Osteocyte (in vitro differentiated cells): ENCODE measurements at regions not wholly inside any gene's neighbourhood (a gene's known extent, or its start where the extent isn't known, plus 50 kb on each side); places are given as distances from the start of the nearest gene placed in this dataset.

Experiments used
- DNase-seq: peaks from one replicate; pipeline ENCODE4 v3.0.0; 2021; ENCODE audit warnings: mixed read lengths; ENCODE audit not compliant: unreplicated experiment; ENCODE audit errors: extremely low spot score
- H3K27ac Mint-ChIP-seq: one replicate; pipeline ENCODE4 v1.8.0; 2021; ENCODE audit warnings: mild to moderate bottlenecking, mixed read lengths; ENCODE audit not compliant: unreplicated experiment
- H3K27me3 Mint-ChIP-seq: one replicate; pipeline ENCODE4 v1.8.0; 2021; ENCODE audit warnings: mixed read lengths; ENCODE audit not compliant: unreplicated experiment
- H3K36me3 Mint-ChIP-seq: one replicate; pipeline ENCODE4 v1.8.0; 2021; ENCODE audit warnings: mixed read lengths; ENCODE audit not compliant: unreplicated experiment
- H3K4me1 Mint-ChIP-seq: one replicate; pipeline ENCODE4 v1.8.0; 2021; ENCODE audit warnings: mixed read lengths; ENCODE audit not compliant: unreplicated experiment
- H3K4me3 Mint-ChIP-seq: one replicate; pipeline ENCODE4 v1.8.0; 2021; ENCODE audit warnings: mild to moderate bottlenecking, moderate library complexity, mixed read lengths; ENCODE audit not compliant: unreplicated experiment
- H3K9me3 Mint-ChIP-seq: one replicate; pipeline ENCODE4 v1.8.0; 2021; ENCODE audit warnings: mixed read lengths; ENCODE audit not compliant: unreplicated experiment
- TF ChIP-seq, protein P1 (sequence below): fragments of 200-600 bp; sonication (generic); IDR thresholded peaks from 2 replicates; pipeline ENCODE4 v1.5.0; 2021; ENCODE audit warnings: antibody characterized with exemption, mild to moderate bottlenecking, moderate library complexity

DNA sequence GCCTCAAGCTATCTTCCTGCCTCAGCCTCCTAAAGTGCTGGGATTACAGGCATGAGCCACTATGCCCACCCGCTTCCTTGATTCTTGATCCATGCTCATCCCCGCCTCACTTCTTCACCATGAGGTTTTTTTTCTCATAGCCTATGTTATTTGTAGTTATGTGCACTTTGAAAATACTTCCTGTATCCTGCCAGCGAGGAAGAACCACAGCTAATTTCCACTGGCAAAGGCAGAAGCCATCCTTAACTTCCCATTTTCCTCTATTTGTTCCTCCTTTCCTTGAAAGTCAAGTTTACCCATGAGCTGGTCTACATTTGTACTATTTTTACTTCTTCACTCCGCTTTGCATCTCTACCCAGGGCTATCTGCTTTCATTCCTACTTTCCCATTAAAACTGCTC is 189.7 kb upstream of the ZFHX3 start:
- H3K27me3 Mint-ChIP-seq = peaks cover 37% of the 10 kb centered on the region
- H3K27ac Mint-ChIP-seq = no peak overlapping the region
- H3K4me3 Mint-ChIP-seq = no peak overlapping the region
- H3K9me3 Mint-ChIP-seq = no peaks in the 10 kb centered on the region
- H3K36me3 Mint-ChIP-seq = no peaks in the 10 kb centered on the region
- peaks cover 3% of the 10 kb centered on the region for H3K4me1 Mint-ChIP-seq
- TF ChIP-seq, protein P1, sequence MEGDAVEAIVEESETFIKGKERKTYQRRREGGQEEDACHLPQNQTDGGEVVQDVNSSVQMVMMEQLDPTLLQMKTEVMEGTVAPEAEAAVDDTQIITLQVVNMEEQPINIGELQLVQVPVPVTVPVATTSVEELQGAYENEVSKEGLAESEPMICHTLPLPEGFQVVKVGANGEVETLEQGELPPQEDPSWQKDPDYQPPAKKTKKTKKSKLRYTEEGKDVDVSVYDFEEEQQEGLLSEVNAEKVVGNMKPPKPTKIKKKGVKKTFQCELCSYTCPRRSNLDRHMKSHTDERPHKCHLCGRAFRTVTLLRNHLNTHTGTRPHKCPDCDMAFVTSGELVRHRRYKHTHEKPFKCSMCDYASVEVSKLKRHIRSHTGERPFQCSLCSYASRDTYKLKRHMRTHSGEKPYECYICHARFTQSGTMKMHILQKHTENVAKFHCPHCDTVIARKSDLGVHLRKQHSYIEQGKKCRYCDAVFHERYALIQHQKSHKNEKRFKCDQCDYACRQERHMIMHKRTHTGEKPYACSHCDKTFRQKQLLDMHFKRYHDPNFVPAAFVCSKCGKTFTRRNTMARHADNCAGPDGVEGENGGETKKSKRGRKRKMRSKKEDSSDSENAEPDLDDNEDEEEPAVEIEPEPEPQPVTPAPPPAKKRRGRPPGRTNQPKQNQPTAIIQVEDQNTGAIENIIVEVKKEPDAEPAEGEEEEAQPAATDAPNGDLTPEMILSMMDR = no peak
- no peak for DNase-seq

DNA sequence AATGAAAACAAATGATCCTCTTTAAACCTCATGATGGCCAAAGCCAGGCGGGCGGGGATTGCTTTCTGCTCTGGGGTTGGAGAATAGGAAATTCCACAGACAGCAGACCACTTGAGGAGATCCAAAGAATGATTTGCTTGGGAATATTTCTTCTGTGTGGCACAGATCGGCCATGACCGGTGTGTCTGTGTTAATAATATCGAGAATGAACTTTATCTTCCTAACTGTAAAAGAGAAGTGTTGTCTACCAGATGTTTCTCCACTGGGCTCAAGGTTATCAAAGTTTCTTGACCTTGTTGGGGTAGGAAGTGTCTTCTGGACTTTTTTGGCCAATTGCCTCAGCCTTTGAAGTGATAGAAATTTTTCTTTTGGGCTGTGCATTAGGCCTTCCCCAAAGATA is 186.6 kb upstream of the ZFHX3 start:
- no peak overlapping the region for H3K4me3 Mint-ChIP-seq
- H3K27ac Mint-ChIP-seq = no peak overlapping the region
- TF ChIP-seq, protein P1 = no peak
- peaks cover 43% of the 10 kb centered on the region for H3K27me3 Mint-ChIP-seq
- H3K4me1 Mint-ChIP-seq = peaks cover 5% of the 10 kb centered on the region
- DNase-seq = no peak
- H3K36me3 Mint-ChIP-seq = no peaks in the 10 kb centered on the region
- no peaks in the 10 kb centered on the region for H3K9me3 Mint-ChIP-seq

DNA sequence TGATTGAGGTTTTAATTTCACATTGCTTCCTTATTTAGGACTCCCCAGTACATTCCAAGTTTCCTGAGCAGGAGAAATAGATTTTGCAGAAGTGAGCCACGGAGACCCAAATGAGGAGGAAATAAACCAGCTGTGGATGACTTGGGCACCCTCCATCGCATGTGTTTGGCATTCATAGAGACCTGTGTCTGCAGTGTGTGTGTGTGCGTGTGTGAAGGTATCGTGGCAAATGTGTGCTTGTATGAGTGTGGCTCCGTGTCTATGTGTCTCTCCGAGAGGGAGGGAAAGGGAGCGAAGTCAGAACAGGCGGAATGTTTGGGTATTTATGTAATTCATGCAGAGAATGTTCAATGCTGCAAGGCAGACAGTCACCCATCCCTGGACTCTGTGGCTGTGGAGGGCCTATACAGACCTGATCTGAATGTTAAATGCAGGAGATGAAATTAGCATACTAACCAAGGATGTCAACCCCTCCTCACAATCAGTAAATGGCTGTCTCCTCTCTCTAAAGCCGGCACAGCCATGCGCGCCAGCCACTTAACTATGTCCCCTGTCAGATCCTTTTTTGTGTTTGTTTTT is 186.0 kb upstream of the ZFHX3 start:
- peaks cover 5% of the 10 kb centered on the region for H3K4me1 Mint-ChIP-seq
- H3K9me3 Mint-ChIP-seq = no peaks in the 10 kb centered on the region
- H3K36me3 Mint-ChIP-seq = no peaks in the 10 kb centered on the region
- H3K27ac Mint-ChIP-seq = no peak overlapping the region
- H3K27me3 Mint-ChIP-seq = peaks cover 43% of the 10 kb centered on the region
- no peak overlapping the region for H3K4me3 Mint-ChIP-seq
- DNase-seq = no peak
- TF ChIP-seq, protein P1 = no peak

DNA sequence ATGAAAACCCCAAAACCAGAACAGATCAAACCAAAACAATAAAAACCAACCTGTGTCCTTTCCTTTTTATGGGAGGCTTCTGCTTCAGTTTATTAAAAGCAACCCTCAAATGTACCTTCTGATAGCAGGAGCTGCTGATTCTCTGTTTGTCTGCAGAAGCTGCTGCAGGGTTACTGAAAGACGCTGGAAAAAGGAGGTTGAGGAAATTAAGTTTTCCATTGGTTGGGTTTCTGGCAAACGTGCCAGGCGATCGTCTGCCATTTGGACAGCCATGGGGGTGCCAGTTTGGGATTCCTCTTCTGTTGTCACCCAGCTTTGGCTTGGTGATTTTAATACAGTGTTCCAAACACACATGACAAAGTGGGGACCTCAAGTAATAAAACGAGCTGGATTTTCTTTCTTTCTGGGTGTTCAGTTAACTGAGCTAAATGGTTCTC is 185.4 kb upstream of the ZFHX3 start:
- Mint-ChIP-seq H3K9me3 (no peaks in the 10 kb centered on the region), H3K27me3 (peaks cover 38% of the 10 kb centered on the region), H3K27ac (no peak overlapping the region), H3K4me1 (peaks cover 5% of the 10 kb centered on the region), H3K36me3 (no peaks in the 10 kb centered on the region), H3K4me3 (no peak overlapping the region)
- TF ChIP-seq, protein P1 = no peak
- no peak for DNase-seq

DNA sequence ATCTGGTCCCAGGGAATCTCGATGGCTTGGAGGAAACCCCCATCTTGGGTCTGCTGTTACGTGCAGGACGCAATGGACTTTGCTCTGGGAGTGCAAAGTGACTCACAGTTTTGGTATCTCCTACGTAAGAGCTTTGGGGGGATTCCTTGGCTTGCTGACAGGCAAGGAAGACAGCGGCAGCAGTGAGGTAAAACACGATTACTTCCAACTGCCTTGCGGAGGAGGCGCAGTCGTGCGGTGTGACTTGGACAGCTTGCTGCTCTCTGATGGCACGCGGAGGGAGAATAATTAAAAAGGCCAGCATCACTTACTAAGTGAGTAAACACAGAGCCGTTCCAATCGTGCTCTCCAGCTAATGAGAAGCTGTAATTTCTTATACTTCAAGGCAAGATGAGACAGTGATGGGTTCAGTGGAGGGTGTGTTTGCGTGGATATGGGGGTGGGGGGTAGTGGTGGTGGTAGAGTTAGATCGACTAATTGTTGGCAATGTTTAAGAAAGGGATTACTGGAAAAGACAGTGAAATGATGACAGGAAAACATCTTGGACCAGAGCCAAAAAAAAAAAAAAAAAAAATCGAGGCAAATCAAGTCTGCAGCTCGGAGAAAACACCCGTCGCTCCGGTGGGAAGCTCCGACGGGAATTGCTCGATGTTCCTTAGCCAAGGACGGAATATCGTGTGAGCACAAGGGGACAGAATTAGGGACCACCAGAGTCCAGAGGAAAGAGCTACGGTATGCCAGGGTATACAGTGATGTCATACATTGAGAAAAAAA is 184.8 kb upstream of the ZFHX3 start:
- no peaks in the 10 kb centered on the region for H3K9me3 Mint-ChIP-seq
- no peak overlapping the region for H3K27ac Mint-ChIP-seq
- DNase-seq = no peak
- H3K4me3 Mint-ChIP-seq = no peak overlapping the region
- H3K27me3 Mint-ChIP-seq = peaks cover 32% of the 10 kb centered on the region
- H3K4me1 Mint-ChIP-seq = peaks cover 5% of the 10 kb centered on the region
- H3K36me3 Mint-ChIP-seq = no peaks in the 10 kb centered on the region
- TF ChIP-seq, protein P1 = no peak
